ENCODE measurements at regions not wholly inside any gene's neighbourhood (a gene's known extent, or its start where the extent isn't known, plus 50 kb on each side); places are given as distances from the start of the nearest gene placed in this dataset.

GRCh38 chr2:206858687-206859329 is 80.5 kb upstream of the CPO start:
- TF ChIP-seq CHD7 (IDR thresholded peaks at IDR 0.05; ENCODE audit: insufficient replicate concordance, low read length) = no peak
- TF ChIP-seq CTCF (IDR thresholded peaks at IDR 0.05; ENCODE audit: control extremely low read depth in 1 of 3, insufficient read depth in 1 of 3, low read depth in 1 of 3, low read length in 3 of 3) = no peak
- TF ChIP-seq GTF2F1 (IDR thresholded peaks at IDR 0.05; ENCODE audit: borderline replicate concordance, low read depth, low read length) = no peak
- TF ChIP-seq CHD1 (IDR thresholded peaks at IDR 0.05; ENCODE audit: low read depth, low read length) = no peak
